ENCODE measurements at regions not wholly inside any gene's neighbourhood (a gene's known extent, or its start where the extent isn't known, plus 50 kb on each side); places are given as distances from the start of the nearest gene placed in this dataset.

GRCh38 chr20:53816872-53817398 lies 223.3 kb upstream of the ZNF217 start:
- H3K4me1 ChIP-seq (ENCODE audit: control insufficient read depth in 4 of 4, insufficient read depth in 4 of 4, low read length in 3 of 4) = peaks cover 0 to 4% (median 0%) of the 10 kb centered on the region in 4 donors
- no peaks in the 10 kb centered on the region for H3K36me3 ChIP-seq (ENCODE audit: control insufficient read depth in 4 of 4, insufficient read depth in 3 of 4, low read depth in 1 of 4, low read length in 3 of 4)
- no peaks in the 10 kb centered on the region for H3K27me3 ChIP-seq (ENCODE audit: control insufficient read depth in 4 of 4, insufficient read depth in 4 of 4, low read length in 3 of 4)
- H3K4me3 ChIP-seq (ENCODE audit: low read depth in 1 of 3, low read length in 3 of 3) = no peak overlapping the region
- TF ChIP-seq TAF1 (conservative IDR thresholded peaks at IDR 0.05) = no peak
- TF ChIP-seq RAD21 (IDR thresholded peaks at IDR 0.05) = no peak
- no peak for TF ChIP-seq SP1 (IDR thresholded peaks at IDR 0.05)
- no peak for TF ChIP-seq CTCF (IDR thresholded peaks at IDR 0.05; ENCODE audit: low read depth, low read length, missing input control)
- TF ChIP-seq FOXA1 (IDR thresholded peaks at IDR 0.05) = no peak
- TF ChIP-seq ZBTB33 (IDR thresholded peaks at IDR 0.05) = no peak
- no peak for TF ChIP-seq HNF4A (conservative IDR thresholded peaks at IDR 0.05)
- no peak for TF ChIP-seq EGR1 (IDR thresholded peaks at IDR 0.05; ENCODE audit: low read depth in 2 of 2)
- no peak for TF ChIP-seq RXRA (IDR thresholded peaks at IDR 0.05)
- no peak for TF ChIP-seq JUND (IDR thresholded peaks at IDR 0.05)
- no peak for TF ChIP-seq ATF3 (IDR thresholded peaks at IDR 0.05)
- TF ChIP-seq MAX (IDR thresholded peaks at IDR 0.05) = no peak
- TF ChIP-seq REST (IDR thresholded peaks at IDR 0.05) = no peak
- no peak for TF ChIP-seq FOXA2 (IDR thresholded peaks at IDR 0.05)
- TF ChIP-seq YY1 (IDR thresholded peaks at IDR 0.05) = no peak
- TF ChIP-seq NR2F2 (IDR thresholded peaks at IDR 0.05) = no peak
- no peak overlapping the region for H3K9ac ChIP-seq (ENCODE audit: low read depth in 1 of 2, low read length in 2 of 2)
- WGBS = 96% methylated on average over 4 of the region's 4 CpGs
- no peaks in the 10 kb centered on the region for H3K9me3 ChIP-seq (ENCODE audit: control insufficient read depth in 4 of 4, low read length in 3 of 4)
- no peak overlapping the region for H3K27ac ChIP-seq (ENCODE audit: low read depth in 1 of 2, low read length in 2 of 2)
- DNase-seq (ENCODE audit: low spot score) = no peak

- Histone ChIP-seq H3K27me3 (ENCODE audit: control insufficient read depth in 4 of 4, insufficient read depth in 4 of 4, low read length in 3 of 4) (no peaks in the 10 kb centered on the region), H3K9me3 (ENCODE audit: control insufficient read depth in 4 of 4, low read length in 3 of 4) (no peaks in the 10 kb centered on the region), H3K4me1 (ENCODE audit: control insufficient read depth in 4 of 4, insufficient read depth in 4 of 4, low read length in 3 of 4) (peaks cover 0 to 4% (median 0%) of the 10 kb centered on the region in 4 donors), H3K27ac (ENCODE audit: low read depth in 1 of 2, low read length in 2 of 2) (no peak overlapping the region), H3K9ac (ENCODE audit: low read depth in 1 of 2, low read length in 2 of 2) (no peak overlapping the region), H3K4me3 (ENCODE audit: low read depth in 1 of 3, low read length in 3 of 3) (no peak overlapping the region), H3K36me3 (ENCODE audit: control insufficient read depth in 4 of 4, insufficient read depth in 3 of 4, low read depth in 1 of 4, low read length in 3 of 4) (no peaks in the 10 kb centered on the region)
- DNase-seq (ENCODE audit: low spot score) = no peak
- TF ChIP-seq NR2F2 (IDR thresholded peaks at IDR 0.05) (no peak), SP1 (IDR thresholded peaks at IDR 0.05) (no peak), MAX (IDR thresholded peaks at IDR 0.05) (no peak), RAD21 (IDR thresholded peaks at IDR 0.05) (no peak), CTCF (IDR thresholded peaks at IDR 0.05; ENCODE audit: low read depth, low read length, missing input control) (no peak), REST (IDR thresholded peaks at IDR 0.05) (no peak), HNF4A (conservative IDR thresholded peaks at IDR 0.05) (no peak), EGR1 (IDR thresholded peaks at IDR 0.05; ENCODE audit: low read depth in 2 of 2) (no peak), ATF3 (IDR thresholded peaks at IDR 0.05) (no peak)
These were observed 221.9 kb upstream of the ZNF217 start for GRCh38 chr20:53815509-53815908.

All from liver (tissue), 8 donors.